ENCODE measurements at regions not wholly inside any gene's neighbourhood (a gene's known extent, or its start where the extent isn't known, plus 50 kb on each side); places are given as distances from the start of the nearest gene placed in this dataset.

- no peak for TF ChIP-seq CTCF (IDR thresholded peaks at IDR 0.05)
- no peak for TF ChIP-seq EZH2 (IDR thresholded peaks at IDR 0.05; ENCODE audit: borderline replicate concordance, insufficient read depth, low read depth, low read length, poor library complexity, severe bottlenecking)
Observed at GRCh38 chr10:91708174-91708861, 75.4 kb upstream of the PPP1R3C start.
